ENCODE measurements at regions not wholly inside any gene's neighbourhood (a gene's known extent, or its start where the extent isn't known, plus 50 kb on each side); places are given as distances from the start of the nearest gene placed in this dataset.

- no peak for TF ChIP-seq POLR2AphosphoS5 (IDR thresholded peaks at IDR 0.05)
- TF ChIP-seq CTCF (IDR thresholded peaks at IDR 0.05) = no peak
Observed at GRCh38 chr10:78862328-78862640, 206.5 kb upstream of the ZMIZ1 start.
